ENCODE measurements at regions not wholly inside any gene's neighbourhood (a gene's known extent, or its start where the extent isn't known, plus 50 kb on each side); places are given as distances from the start of the nearest gene placed in this dataset.
"Not testable (repeated sequence)": the region's sequence is repeated elsewhere in the genome, so short reads cannot be mapped to it uniquely, and the experiment has no call there.

DNA sequence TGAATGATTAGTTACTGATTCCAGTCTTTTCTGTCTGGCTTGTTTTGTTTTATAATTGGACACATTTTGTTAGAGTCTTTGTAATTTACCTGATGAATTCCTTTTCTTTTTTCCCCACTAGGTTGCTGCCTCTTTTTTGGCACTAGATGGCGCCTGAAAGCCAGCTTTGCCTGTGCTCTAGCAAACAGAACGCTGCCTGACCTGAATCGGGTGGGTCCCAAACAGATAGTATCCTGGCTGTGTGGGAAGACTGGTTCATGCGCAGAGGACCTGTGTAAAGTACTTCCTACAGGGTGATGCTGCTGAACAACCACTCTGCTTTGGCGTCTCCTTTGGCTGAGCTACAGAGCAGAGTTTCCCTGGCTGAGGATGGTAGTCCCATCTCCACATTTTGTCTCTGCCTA lies 288.2 kb downstream of the IKZF2 start:
- DNase-seq: peak in 1 of 5 experiments; percentile 81

DNA sequence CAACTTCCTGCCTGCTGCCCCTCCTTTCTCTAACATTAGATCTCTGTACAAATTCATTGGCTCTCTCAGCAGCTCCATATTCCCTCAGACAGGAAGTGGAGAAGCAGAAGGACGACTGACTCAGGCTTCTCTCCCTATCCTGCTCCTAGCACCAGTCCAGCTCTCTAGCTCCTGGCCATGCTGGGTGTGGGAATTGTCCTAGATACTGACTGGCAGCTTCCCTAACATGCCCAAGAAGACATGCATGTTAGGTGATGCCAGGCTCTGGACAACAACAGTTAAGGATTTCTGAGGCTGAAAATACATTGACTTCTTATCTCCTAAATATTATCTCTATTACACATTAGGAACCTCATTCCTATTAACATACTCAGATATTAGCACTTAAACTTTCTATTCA lies 292.9 kb downstream of the IKZF2 start:
- no peak for DNase-seq

DNA sequence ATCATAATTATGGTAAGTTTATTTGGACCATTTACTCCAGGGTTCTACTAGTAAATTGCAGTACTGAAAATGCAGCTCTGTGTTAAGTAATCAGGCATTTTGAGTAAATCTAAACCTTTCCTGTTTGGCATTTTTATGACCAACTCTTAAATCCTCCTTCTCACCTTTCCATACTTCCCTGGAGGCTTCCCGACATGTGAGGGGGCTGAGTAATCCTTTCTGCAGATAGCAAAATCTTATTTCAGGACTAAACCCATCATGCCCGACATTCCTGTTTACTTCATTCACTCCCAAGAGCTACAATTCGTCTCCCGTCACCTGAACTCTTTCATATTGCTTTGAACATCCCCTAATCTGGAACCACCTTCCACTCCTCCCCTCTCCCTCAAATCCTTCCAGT lies 296.6 kb downstream of the IKZF2 start:
- no peak for DNase-seq

DNA sequence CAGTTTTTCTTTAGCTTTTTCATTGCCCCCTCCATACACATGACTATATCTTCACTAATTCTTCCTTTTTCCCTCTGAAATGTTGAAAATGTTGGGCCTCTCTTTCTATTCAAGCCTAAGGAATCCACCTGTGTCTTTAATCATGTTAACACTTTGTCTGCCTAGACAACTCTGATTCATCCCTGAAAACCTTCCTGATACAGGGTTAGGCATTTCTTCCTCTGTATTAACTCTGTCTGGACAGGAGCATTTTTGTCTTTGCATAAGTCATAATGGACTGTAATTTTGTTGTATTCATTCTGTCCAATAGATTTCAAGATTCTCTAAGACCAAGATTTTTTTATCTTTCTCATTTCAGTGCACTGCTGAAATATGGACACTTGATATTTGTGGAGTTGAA lies 297.3 kb downstream of the IKZF2 start:
- no peak for DNase-seq

DNA sequence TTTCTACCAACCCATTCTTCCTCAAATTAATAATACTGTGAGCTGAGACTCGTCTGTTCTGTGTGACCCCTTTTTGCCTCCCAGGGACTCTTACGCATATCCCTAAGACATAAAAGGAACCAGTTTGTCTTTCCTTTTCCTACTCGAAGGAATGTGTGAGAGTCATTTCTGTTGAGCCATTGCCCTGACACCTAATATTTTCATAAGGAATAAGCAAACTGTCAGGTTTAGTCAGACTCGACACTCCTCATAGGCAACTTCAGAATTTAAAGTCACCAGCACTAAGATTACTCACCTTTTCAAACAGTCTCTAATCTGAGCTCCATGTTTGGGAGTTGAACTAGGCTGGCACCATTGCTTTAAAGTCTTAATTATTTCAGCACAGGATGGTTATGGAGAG lies 305.5 kb downstream of the IKZF2 start:
- DNase-seq: no peak

DNA sequence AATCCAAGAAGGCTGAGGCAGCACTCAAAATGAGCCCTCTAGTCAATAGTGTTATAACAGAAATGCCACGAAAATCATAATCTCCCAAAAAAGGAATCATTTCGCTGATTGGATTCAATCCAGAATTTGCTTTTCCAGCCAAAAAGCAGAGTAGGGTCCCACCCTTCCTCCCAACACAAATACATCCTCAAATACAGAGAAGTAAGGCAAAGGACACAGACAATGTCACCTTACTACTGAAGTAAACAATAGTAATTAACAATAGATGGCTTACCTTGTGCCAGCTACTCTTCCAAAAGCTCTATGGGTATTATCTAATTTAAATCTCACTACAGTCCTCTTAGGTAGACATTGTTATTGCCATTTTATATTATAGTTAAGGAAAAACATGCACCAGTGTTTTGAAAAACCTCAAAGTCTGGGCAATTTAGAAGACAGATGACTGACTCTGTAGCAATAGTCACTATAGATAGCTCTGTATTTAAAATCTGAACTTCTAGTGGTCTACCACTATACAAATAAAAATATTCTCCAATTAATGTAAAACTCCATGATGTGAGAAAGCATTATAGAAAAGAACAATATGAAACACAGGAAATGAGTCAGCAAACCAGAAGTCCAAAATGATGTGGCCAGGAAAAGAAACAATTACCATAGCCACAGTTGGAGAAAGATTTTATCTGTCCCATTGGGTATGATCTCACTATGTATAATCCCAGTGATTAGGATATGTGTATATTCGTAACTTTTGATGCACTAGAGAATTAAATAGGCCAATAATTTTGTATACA lies 305.0 kb upstream of the ERBB4 start:
- peak in 1 of 5 experiments; percentile 62 for DNase-seq

DNA sequence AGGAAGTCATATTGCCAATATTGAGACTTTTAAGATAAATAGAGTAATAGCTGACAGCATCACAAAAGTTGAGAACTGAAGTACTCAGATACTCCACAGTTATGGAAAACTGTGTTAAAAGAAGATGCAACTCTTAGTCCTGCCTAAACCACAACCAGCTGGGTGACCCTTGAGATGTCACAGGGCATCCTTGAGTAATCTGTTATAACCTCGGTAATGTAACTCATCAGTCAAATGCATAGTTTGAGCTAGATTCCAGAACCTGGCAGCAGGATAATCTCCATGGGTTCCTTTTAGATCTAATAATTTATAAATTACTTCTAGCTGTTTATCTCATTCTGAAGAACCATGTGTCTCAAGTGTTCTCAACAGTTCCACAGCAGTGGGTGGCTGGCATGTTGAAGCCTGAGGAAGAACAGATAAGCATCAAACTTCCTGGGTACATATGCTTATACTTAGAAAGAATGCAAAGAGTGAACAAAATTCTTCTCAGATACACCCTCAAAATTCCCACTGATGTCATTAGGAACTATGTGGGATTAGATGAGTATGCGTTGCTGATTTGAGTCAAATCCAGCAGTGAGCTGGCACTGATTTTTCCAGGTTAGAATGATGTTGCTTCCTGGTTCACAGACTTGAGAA lies 304.1 kb upstream of the ERBB4 start:
- DNase-seq: no peak

DNA sequence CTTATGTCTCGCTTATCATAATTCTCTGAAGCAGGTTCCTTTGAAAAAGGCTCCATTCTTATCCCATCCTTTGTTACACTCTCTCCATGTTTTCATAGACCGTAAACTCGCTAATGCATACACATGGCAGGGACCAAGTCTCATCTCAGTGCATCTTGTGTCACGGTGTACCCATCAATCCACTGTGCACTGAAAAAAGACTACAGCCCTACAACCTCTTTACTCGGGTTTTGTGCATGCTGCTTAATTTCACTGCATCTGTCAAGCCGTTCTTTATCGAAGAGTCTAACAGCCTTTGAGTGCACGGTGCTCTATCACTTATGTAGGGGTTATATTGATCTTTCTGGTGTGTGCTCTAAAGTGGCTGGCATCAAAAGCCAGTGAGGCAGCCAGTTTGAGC lies 302.9 kb upstream of the ERBB4 start:
- no peak for DNase-seq

DNA sequence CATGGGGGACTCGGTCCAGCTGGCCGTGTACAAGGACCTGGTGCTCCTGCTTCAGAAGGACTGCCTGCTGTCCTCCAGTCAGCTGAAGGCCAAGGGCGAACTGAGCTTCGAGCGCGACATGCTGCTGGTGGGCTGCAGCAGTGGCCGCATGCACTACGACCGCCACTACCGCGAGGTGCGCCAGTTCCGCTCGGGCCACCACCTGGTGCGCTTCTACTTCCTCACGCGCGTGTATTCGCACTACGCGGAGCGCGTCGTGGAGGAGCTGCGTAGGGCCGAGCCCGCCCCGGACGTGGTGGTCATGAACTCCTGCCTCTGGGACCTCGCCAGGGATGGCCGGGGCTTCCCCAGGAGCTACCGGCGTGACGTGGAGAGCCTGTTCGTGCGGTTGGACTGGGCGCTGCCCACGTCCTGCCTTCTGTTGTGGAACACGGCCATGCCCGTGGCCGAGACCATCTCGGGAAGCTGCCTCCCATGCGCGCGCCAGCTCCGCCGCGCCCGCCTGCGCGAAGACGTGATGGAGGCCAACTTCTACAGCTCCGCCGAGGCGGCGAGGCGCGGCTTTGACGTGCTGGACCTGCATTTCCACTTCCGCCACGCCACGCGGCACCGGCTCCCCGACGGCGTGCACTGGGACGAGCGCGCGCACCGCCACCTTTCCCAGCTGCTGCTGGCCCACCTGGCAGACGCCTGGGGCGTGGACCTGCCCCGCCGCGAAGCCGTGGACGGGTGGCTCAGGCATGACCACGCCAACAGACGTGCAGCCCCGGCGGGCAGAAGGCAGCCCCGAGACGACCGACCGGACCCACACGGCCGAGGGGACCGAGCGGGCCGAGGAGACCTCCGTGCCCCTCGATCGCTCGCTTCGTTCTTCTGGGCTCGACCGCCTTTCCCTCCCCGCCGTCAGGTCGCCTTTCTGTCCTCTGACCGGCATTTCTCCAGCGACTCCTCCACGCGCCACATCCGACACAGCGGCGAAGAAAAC lies 293.9 kb upstream of the ERBB4 start:
- DNase-seq: no peak

DNA sequence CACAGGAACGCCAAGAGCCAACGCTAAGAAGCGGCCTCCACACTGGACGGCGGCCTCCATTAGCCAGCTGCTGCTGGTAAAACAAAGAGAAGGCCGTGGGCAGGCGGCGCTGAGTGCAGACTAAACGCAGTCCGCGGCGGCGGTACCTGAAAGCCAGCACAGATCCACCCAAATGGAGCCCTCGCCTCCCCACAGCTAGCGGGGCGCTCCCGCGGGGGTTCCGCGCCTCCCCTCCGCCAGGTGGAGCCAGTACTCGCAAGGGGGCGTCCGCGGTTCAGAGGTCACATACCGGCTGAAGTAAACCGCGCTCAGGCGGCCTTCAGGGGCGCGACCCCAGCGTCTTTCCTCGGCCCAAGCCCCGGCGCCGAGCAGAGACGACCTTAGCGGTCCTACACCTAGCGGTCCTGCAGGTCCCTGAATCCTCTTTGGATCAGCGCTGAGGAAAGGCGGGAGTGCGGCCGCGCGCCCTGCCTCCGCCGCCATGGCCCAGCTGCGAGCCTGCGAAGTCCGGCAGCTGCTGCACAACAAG lies 293.1 kb upstream of the ERBB4 start:
- DNase-seq: no peak

DNA sequence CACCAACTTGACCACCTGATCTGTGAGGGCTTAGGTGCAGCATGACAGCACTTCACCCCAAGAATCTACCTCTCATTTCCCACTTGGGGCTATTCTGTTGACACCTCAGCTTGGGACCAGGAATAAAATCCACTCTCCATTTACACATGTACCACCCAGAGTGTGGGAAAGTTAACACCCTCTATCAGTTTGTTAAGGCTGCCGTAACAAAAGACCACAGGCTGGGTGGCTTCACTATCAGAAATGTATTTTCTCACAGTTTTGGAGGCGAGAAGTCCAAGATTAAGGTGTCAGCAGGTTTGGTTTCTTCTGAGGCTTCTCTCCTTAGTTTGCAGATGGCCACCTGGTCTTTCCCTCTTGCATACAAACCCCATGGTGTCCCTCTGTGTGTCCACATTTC lies 277.7 kb upstream of the ERBB4 start:
- no peak for DNase-seq

DNA sequence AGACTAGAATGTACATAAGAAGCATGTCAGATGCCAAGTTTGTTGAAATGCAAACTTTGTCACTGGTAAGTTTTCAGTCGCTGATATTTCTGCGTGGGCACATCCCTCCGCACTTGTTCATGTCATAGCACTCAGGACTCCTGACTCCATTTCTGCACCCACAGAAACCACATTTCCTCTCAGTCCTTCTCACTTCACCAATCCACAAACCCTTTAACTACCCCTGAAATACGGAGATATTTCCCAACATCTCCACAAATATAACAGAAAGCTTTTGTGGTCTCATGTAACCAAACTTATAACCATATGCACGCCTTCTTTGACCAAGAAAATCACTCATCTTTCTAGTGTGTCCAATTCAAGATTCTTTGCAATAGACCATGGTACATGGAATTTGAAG lies 276.9 kb upstream of the ERBB4 start:
- peak in 2 of 5 experiments; percentile 34 to 80 for DNase-seq

DNA sequence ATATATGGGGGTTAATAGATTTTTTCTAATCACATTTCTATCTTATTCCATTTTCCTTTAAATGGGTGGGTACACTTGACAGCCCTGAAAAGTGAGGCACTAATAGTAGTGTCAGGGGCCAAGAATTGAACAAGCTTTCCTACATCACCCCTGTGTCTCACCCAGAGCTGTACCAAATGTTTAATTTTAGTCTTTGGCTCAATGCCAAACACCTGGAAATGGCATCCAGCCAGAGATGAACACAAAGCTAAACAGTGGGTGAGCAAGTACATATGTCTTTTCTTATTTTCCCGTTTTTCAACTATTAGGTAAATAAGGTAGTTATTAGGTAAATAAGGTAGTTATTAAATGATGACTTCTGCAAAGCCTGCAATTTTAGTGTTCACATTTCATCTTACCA lies 276.3 kb upstream of the ERBB4 start:
- DNase-seq: peak in 1 of 5 experiments; percentile 22

DNA sequence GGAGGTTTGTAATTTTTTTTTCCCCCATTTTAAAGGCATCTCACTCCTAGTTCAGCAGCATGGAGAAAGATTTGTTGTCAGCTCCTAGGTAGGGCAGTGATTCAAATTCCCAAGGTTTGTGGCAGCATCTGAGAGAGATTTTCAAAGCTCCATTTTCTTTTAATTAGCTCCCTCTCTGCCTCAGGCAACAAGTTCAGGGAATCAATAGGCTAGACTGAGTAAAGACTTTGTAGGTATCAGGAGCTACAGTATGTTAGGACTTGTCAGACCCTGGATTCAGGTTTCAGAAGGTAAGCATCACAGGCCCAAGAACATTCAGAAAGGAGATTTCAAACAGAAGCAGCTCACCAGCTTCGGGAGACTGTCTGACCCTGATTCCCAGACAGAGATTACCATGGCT lies 273.3 kb upstream of the ERBB4 start:
- DNase-seq: no peak

DNA sequence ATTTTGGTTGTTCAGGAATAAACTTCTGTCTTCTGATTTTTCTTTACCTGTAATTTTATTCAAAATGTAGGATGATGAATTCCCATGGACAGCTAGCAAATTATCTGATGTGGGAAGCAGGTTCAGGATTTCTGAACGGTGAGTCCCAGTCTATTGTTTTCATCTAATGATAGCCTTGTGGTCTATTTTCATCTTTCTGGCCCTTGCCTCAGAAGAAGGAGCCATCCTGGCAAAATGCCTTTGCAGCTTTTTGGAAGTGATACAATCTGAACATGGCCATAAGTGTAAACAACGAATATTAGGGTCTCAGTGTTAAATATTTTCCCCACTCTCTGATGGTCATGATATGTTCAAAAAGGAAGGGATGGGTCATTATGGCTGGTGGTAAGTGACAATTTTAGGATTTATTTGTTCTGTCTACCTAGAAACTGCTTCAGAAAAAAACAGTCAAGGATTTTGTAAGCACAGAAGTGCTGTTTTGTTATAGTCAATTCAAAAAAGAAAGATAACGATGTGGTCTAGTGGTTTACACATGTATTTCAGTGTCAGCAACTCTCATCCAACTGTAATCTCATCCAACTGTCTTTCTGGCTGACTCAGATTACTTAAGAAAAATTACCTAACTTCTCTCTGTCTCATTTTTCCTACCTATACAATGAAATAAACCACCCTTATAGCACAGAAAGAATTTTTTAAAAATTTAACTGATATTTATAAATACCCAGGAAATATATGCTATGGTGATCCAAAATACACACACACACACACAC lies 272.6 kb upstream of the ERBB4 start:
- DNase-seq: peak in 1 of 5 experiments; percentile 95

DNA sequence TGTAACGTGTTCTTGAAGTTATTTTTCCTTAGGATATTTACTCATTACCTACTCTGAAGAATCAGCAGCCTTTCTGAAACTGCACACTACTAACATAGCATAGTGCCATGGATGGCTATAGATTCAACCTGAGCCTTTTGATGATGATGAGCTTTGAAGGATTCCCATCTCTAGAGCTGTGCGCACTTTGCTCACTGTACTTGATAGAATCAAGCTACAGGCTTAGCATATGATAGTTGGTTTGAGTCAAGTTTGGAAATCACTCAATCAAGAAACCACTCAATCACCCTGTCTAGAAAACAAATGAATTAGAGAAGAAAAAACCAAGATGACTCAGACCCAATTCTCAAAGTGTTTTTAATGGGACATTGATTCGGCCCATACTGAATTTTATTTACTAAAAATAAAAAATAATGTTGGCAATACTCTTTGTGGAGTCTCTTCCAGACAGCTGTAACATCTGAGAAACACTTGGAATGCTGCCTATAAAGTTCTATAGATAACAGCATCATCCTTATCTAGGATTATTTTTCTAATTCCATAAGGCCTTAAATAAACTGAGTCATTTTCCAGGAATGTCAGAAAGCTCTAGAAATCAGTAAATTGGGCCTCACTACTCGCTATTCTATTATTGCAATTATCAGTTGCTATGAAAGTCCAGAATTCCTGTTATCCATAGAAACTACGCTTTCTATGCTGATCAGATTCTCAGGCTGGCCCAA lies 259.0 kb upstream of the ERBB4 start:
- DNase-seq: peak in 1 of 5 experiments; percentile 87

DNA sequence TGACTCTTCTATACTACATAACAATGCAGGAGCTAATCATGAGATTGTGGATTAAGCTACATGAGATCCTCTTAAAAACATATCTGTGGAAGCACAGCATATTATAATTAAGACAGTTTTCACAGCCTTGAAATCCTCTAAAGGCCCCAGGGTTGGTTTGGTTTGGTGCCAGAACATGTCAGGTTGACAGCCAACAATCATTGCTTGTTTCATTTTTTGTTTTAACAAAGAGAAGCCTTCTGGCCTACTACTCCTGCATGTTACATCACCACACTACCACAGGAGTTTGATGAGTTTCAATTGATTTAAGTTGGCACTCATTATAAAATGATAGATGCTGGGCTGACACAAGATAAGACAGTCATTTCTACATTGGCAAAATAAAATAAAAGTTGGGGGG lies 255.9 kb upstream of the ERBB4 start:
- DNase-seq: peak in 1 of 5 experiments; percentile 55

DNA sequence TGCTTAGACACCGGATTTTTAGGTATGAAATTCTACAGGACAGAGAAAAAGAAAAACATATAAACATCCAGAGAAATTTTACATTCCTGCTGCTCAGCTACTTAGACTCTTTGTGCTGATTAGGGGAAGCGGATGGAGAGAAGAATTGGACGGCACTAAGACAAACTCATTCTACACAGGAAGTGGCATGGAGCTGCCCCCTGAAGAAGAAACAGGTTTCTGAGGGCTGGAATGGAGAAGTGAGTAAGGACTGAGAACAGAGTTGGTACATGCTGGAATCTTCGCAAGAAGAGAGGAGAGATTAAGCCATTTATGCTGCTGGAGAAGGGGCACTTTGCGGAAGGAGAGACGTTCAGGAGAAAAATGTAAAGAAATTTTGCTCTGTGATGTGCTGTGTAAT lies 253.0 kb upstream of the ERBB4 start:
- no peak for DNase-seq

DNA sequence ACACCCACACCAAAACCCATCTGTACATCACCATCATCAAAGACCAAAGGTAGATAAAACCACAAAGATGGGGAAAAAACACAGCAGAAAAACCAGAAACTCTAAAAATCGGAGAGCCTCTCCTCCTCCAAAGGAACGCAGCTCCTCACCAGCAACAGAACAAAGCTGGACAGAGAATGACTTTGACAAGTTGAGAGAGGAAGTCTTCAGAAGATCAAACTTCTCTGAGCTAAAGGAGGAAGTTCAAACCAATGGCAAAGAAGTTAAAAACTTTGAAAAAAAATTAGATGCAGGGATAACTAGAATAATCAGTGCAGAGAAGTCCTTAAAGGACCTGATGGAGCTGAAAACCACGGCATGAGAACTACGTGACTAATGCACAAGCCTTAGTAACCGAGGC lies 247.5 kb upstream of the ERBB4 start:
- DNase-seq: not testable (repeated sequence)

DNA sequence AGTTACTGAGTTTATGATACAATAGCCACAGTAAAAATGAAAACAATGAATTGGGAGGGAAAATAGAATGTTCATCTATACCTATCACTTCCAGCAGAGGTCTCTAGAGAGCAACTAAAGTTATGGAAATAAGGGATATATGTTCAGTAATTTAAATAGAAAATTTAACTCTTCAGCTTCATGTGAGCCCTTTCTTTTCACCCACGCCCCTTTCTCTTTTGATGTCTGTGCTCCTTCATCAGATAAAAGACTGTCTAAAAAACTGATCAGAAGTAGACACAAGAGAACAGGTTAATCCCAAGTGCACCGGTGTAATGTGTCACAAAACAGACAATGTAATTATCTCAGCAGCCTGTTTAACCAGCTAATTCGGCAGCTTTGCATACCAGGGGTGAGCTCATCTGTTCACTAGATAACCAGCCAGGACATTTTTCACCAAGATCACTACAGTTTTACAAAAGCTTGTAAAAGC lies 238.5 kb upstream of the ERBB4 start:
- peak in 2 of 5 experiments; percentile 13 to 87 for DNase-seq

DNA sequence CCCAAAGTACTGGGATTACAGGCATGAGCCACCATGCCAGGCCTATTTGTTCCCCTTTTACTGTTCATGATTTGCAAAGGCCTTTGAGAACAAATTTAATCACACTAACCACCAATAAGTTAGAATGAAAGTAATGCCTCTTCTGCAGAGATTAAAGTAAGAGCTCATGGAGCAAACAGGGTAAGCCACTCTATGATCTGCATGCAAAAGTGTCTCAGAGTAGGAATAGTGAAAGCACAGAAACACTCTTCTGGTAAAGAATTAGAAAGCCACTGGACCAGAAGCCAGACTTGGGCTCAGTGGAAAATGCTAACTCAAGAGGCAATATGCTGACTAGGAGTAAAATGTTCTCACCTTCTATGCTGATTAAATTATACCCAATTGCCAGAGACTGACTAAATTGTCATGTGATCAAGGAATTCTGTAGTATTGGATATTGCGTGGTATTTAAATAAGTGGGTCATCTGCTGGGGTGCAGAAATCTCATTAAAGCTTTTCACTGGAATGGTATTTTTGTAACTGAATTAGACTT lies 235.3 kb upstream of the ERBB4 start:
- DNase-seq: peak in 1 of 5 experiments; percentile 79

Measured in T-helper 2 cell (primary cell).